ENCODE measurements at regions not wholly inside any gene's neighbourhood (a gene's known extent, or its start where the extent isn't known, plus 50 kb on each side); places are given as distances from the start of the nearest gene placed in this dataset.

DNA sequence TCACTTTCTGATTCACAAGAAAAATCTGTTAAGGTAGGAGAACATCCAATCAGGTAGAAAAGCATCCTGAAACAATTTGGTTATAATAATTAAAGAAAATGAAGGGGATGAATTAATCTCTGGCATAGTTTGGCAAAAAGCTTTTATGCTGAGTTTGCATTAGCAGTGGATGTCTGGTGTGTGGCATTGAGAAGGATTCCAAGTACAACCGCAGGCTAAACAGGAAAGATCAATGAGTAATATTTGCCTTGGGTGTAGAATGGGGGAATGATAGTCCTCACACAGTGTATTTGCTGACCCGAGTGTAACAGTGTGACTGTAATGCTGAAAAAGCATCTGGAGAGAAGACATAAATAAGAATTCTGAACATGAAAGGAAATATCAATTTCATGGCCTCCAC lies 68.3 kb upstream of the SESTD1 start:
- no peaks in the 10 kb centered on the region for H3K27me3 Mint-ChIP-seq (ENCODE audit: insufficient read depth, low read depth, poor library complexity)

More for the DNA sequence above, 68.3 kb upstream of the SESTD1 start:
- DNase-seq (ENCODE audit: low spot score) (no peak), ATAC-seq (no peak)
- Histone ChIP-seq H3K9me2 (ENCODE audit: insufficient read depth) (no peaks in the 10 kb centered on the region), H3K4me1 (ENCODE audit: insufficient read depth) (0 out of 2 replicates have a peak, but pooled peaks cover 5% of the 10 kb centered on the region), H3K79me2 (replicated peaks; ENCODE audit: insufficient read depth) (no peaks in the 10 kb centered on the region), H2AFZ (no peak overlapping the region), H3K27ac (ENCODE audit: low read depth) (no peak overlapping the region), H3K27me3 (ENCODE audit: insufficient read depth) (no peaks in the 10 kb centered on the region), H3K4me3 (no peak overlapping the region), H3K4me2 (no peak overlapping the region), H4K20me1 (replicated peaks; ENCODE audit: insufficient read depth) (no peaks in the 10 kb centered on the region), H3F3A (replicated peaks; ENCODE audit: low read depth) (no peaks in the 10 kb centered on the region), H3K36me3 (ENCODE audit: insufficient read depth) (no peaks in the 10 kb centered on the region)
- H3K27ac Mint-ChIP-seq, result no peak overlapping the region
- H3K4me3 Mint-ChIP-seq, result no peak overlapping the region
- peaks cover 16% of the 10 kb centered on the region; the same call in 2 of the 3 replicates for H3K4me1 Mint-ChIP-seq
- no peaks in the 10 kb centered on the region for H3K36me3 Mint-ChIP-seq (ENCODE audit: low read depth)
- TF ChIP-seq, protein P1, sequence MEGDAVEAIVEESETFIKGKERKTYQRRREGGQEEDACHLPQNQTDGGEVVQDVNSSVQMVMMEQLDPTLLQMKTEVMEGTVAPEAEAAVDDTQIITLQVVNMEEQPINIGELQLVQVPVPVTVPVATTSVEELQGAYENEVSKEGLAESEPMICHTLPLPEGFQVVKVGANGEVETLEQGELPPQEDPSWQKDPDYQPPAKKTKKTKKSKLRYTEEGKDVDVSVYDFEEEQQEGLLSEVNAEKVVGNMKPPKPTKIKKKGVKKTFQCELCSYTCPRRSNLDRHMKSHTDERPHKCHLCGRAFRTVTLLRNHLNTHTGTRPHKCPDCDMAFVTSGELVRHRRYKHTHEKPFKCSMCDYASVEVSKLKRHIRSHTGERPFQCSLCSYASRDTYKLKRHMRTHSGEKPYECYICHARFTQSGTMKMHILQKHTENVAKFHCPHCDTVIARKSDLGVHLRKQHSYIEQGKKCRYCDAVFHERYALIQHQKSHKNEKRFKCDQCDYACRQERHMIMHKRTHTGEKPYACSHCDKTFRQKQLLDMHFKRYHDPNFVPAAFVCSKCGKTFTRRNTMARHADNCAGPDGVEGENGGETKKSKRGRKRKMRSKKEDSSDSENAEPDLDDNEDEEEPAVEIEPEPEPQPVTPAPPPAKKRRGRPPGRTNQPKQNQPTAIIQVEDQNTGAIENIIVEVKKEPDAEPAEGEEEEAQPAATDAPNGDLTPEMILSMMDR (conservative IDR thresholded peaks at IDR 0.05; ENCODE audit: low read depth in 2 of 2), result no peak
- TF ChIP-seq ZNF114 (CRISPR knock-in tag; IDR thresholded peaks at IDR 0.05) (no peak), NANOG (IDR thresholded peaks at IDR 0.05; ENCODE audit: borderline replicate concordance) (no peak), ZNF462 (CRISPR knock-in tag; IDR thresholded peaks at IDR 0.05) (no peak), ETS1 (IDR thresholded peaks at IDR 0.05) (no peak), EZH2phosphoT487 (IDR thresholded peaks at IDR 0.05; ENCODE audit: unreplicated experiment) (no peak), EZH2 (IDR thresholded peaks at IDR 0.05; ENCODE audit: low read depth, unreplicated experiment) (no peak), JUNB (IDR thresholded peaks at IDR 0.05; ENCODE audit: unreplicated experiment) (no peak), REST (IDR thresholded peaks at IDR 0.05; ENCODE audit: unreplicated experiment) (no peak), ZNF331 (CRISPR knock-in tag; IDR thresholded peaks at IDR 0.05; ENCODE audit: low read depth) (no peak), POLR2AphosphoS5 (IDR thresholded peaks at IDR 0.05; ENCODE audit: low read depth) (no peak), CREB1 (CRISPR knock-in tag; IDR thresholded peaks at IDR 0.05; ENCODE audit: low read depth) (no peak), STAT1 (IDR thresholded peaks at IDR 0.05; ENCODE audit: unreplicated experiment) (no peak)
- peaks cover 3% of the 10 kb centered on the region; the same call in 1 of the 3 replicates for H3K9me3 Mint-ChIP-seq

Measured in GM23338 (cell line).